ENCODE measurements at regions not wholly inside any gene's neighbourhood (a gene's known extent, or its start where the extent isn't known, plus 50 kb on each side); places are given as distances from the start of the nearest gene placed in this dataset.

DNA sequence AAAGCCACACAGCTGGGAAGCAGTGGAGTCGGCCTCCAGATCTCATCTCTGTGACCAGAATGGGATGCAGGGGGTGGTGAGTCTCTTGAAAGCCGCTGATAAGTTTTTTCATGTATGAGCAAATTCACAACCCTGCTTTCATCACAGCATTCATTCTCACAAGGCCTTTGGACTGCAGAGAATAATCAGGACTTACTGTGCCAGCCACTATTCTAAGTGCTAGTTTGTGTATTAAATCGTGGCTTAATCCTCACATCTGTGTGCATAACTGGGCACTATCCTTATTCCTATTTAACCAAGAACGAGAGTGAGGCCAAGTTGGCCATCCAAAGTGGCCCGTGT lies 64.2 kb upstream of the POLG start:
- TF ChIP-seq, protein P1, sequence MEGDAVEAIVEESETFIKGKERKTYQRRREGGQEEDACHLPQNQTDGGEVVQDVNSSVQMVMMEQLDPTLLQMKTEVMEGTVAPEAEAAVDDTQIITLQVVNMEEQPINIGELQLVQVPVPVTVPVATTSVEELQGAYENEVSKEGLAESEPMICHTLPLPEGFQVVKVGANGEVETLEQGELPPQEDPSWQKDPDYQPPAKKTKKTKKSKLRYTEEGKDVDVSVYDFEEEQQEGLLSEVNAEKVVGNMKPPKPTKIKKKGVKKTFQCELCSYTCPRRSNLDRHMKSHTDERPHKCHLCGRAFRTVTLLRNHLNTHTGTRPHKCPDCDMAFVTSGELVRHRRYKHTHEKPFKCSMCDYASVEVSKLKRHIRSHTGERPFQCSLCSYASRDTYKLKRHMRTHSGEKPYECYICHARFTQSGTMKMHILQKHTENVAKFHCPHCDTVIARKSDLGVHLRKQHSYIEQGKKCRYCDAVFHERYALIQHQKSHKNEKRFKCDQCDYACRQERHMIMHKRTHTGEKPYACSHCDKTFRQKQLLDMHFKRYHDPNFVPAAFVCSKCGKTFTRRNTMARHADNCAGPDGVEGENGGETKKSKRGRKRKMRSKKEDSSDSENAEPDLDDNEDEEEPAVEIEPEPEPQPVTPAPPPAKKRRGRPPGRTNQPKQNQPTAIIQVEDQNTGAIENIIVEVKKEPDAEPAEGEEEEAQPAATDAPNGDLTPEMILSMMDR (IDR thresholded peaks at IDR 0.05) = no peak
- Mint-ChIP-seq H3K27me3 (ENCODE audit: insufficient read depth) (peaks cover 48% of the 10 kb centered on the region), H3K4me3 (no peak overlapping the region; the same call in 1 of the 2 replicates), H3K36me3 (ENCODE audit: low read depth) (no peaks in the 10 kb centered on the region), H3K27ac (no peak overlapping the region), H3K9me3 (no peaks in the 10 kb centered on the region), H3K4me1 (ENCODE audit: low read depth) (peaks cover 17% of the 10 kb centered on the region)
- no peak for DNase-seq

DNA sequence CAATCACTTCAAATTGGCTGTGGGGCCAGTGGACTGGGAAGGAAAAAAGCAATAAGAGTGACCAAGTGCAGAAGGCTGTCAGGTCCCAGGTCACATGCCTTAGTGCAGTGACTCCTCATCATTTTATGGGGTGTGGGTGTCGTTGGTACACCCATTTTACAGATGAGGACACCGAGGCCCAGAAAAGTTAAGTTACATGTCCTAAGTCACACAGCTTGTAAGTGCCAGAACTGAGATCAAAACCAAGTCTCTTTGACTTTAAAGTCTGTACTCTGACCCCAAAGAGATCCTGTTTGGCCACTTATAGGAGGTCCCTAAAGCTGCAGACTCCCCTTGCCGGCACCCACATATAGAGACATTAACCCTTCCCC lies 63.0 kb upstream of the POLG start:
- no peaks in the 10 kb centered on the region for H3K36me3 Mint-ChIP-seq (ENCODE audit: low read depth)
- DNase-seq = no peak
- no peak overlapping the region for H3K4me3 Mint-ChIP-seq
- TF ChIP-seq, protein P1 (IDR thresholded peaks at IDR 0.05) = no peak
- H3K27me3 Mint-ChIP-seq (ENCODE audit: insufficient read depth) = peaks cover 54% of the 10 kb centered on the region
- H3K27ac Mint-ChIP-seq = no peak overlapping the region
- peaks cover 16% of the 10 kb centered on the region for H3K4me1 Mint-ChIP-seq (ENCODE audit: low read depth)
- H3K9me3 Mint-ChIP-seq = no peaks in the 10 kb centered on the region

DNA sequence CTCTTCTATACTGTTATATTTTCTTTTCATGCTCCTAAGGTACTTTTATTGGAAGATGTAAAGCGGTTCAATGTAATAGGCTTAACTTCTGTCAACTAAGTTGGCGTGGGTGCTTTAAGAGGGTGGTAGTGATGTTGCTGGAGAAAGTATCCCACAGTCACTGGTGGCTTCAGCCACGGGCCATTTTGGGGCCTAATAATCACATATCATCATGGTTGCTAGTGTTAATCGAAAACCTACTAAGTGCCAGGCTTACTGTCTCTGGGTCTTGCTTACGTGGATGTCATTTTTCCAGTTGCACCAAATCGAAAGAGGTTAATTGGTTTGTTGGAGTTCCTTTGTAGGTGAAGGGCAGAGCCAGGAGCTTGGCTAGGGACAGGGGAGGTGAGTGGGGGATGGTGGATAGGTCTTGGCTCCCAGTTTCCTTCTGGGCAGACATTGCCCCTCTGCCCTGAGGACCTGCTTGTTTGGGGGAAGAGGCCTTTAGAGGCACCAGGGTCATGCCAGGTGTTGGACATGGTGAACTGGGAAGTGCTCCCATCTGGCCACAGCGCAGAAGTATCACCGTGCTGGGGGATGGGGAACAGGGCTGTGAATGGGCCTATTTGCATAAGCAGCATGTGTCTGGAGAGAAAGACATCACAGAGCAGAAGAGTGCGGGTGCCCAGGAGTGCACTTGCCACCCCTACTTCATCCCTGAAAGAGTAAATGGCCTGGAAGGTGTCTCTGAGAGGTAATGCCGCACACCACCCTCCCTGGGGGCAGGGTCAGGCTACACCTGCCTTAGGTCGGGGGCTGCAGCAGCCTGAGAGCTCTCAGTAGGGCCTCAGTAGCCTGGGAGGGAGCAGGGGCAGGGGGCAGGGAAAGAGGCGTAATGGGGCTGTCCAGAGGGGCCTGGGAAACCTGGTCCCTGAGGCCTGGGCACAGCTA lies 62.4 kb upstream of the POLG start:
- Mint-ChIP-seq H3K9me3 (no peaks in the 10 kb centered on the region), H3K27me3 (ENCODE audit: insufficient read depth) (peaks cover 59% of the 10 kb centered on the region), H3K4me3 (no peak overlapping the region), H3K36me3 (ENCODE audit: low read depth) (no peaks in the 10 kb centered on the region), H3K27ac (no peak overlapping the region), H3K4me1 (ENCODE audit: low read depth) (peaks cover 10% of the 10 kb centered on the region)
- no peak for DNase-seq
- TF ChIP-seq, protein P1 (IDR thresholded peaks at IDR 0.05) = no peak

DNA sequence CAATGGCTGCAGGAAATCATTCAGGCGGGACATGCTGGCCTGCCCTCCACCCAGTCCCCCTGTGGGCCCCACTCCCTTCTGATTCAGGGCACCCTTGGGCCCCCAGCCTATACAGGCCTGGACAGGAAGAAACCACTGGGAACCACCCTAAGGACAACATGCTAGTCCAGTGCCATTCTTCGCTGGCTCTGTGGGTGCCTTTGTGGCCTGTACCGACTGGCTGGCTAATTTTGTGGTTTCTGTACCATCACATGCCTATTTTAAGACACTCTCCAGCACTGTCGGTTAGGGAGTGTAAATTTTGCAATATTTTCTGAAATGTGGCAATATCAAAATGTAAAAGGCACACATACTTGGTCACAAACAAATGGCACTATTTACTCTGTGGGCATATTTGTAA lies 61.4 kb upstream of the POLG start:
- TF ChIP-seq, protein P1 (IDR thresholded peaks at IDR 0.05) = no peak
- H3K36me3 Mint-ChIP-seq (ENCODE audit: low read depth) = no peaks in the 10 kb centered on the region
- no peak overlapping the region for H3K27ac Mint-ChIP-seq
- no peak for DNase-seq
- no peaks in the 10 kb centered on the region for H3K4me1 Mint-ChIP-seq (ENCODE audit: low read depth)
- no peaks in the 10 kb centered on the region for H3K9me3 Mint-ChIP-seq
- no peak overlapping the region for H3K4me3 Mint-ChIP-seq
- peaks cover 65% of the 10 kb centered on the region for H3K27me3 Mint-ChIP-seq (ENCODE audit: insufficient read depth)

DNA sequence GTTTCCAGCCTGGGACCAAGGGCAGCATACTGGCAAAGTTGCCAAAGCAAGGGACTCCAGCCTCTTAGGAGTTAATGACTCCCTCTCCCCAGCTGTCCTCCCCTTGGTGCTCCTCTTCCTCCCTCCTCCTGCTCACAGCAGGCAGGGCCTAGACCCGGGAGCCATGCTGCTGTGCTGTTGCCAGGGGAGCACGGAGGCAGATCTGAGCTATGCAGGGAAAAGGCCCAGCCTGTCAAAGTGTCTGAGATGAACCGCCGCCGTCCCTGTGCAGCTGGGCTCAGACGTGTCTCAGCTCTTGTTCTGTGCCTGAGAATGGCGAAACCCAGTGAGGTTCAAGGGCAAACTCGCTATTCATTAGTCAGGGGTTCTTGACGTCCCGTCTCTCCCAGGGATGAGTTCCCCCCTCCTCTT lies 60.8 kb upstream of the POLG start:
- Mint-ChIP-seq H3K4me1 (ENCODE audit: low read depth) (no peaks in the 10 kb centered on the region), H3K36me3 (ENCODE audit: low read depth) (no peaks in the 10 kb centered on the region), H3K9me3 (no peaks in the 10 kb centered on the region), H3K27me3 (ENCODE audit: insufficient read depth) (peaks cover 68% of the 10 kb centered on the region), H3K27ac (no peak overlapping the region), H3K4me3 (no peak overlapping the region)
- DNase-seq = no peak
- TF ChIP-seq, protein P1 (IDR thresholded peaks at IDR 0.05) = no peak

Data from HFFc6 (cell line).